ENCODE measurements at regions not wholly inside any gene's neighbourhood (a gene's known extent, or its start where the extent isn't known, plus 50 kb on each side); places are given as distances from the start of the nearest gene placed in this dataset.
A peak's percentile ranks its signal among the peaks of the same experiment; 100 is the strongest.
"Not testable (repeated sequence)": the region's sequence is repeated elsewhere in the genome, so short reads cannot be mapped to it uniquely, and the experiment has no call there.

GRCh38 chr11:22920939-22921565, 60.8 kb upstream of the CCDC179 start:
- DNase-seq (ENCODE audit: low spot score), result peak; percentile 32

DNA sequence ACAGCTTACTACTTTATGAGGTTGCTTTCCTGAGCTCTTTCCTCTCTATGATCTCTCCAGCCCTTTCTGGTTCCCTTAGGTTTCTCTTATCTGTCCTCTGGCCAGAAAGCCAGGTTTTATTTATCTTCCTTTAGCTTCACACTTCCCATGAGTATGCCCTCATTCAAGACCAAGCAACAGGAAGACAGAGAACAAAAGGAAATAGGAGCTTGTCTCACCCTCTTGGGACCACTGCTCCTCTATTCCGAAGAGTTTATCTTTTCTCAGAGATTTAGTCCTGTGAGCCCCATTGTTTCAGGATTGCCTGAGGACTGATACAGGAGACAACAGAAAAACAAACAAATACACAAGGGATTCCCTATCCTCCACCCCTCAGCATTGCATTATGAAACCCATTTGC, 62.4 kb upstream of the CCDC179 start:
- DNase-seq (ENCODE audit: low spot score), result no peak

DNA sequence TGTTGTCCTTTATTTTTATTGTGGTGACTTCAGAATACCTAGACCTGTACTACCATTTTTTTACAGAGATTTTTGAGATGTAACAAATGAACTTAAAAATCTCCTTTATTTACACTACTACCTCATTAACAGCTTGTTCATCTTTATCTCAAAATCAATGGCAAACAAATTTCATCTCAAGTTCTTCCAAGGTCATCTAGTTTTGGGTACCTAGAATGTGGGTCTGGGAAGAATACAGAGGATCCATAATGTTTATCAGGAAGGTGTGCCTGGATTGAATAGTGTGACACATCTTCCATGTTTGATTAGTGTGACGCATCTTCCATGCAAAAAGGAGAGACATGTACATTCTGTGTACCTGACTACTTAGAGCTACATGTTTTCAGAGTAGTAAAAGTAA, 63.3 kb upstream of the CCDC179 start:
- no peak for DNase-seq (ENCODE audit: low spot score)

- no peak for DNase-seq (ENCODE audit: low spot score)
Observed at GRCh38 chr11:22926341-22926740, 66.1 kb upstream of the CCDC179 start.

DNA sequence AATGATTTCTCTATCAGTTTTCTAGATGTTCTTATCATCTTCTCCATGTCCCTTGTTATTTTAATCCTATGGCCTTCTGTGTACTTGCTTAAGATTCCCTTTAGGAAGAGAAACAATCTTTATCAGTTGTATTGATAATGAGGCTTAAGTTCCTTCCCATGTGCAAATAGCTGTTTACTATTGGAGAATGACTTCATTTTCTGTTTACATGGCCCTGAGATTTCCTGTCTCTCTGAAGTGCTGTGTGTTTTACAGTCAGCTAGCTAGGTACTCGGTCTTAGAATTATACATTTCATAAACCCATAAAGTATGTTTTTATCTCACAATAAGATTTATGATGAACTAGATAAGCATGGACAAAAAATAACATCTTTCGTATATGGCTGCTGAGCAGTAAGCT, 67.5 kb upstream of the CCDC179 start:
- DNase-seq (ENCODE audit: low spot score), result no peak

DNA sequence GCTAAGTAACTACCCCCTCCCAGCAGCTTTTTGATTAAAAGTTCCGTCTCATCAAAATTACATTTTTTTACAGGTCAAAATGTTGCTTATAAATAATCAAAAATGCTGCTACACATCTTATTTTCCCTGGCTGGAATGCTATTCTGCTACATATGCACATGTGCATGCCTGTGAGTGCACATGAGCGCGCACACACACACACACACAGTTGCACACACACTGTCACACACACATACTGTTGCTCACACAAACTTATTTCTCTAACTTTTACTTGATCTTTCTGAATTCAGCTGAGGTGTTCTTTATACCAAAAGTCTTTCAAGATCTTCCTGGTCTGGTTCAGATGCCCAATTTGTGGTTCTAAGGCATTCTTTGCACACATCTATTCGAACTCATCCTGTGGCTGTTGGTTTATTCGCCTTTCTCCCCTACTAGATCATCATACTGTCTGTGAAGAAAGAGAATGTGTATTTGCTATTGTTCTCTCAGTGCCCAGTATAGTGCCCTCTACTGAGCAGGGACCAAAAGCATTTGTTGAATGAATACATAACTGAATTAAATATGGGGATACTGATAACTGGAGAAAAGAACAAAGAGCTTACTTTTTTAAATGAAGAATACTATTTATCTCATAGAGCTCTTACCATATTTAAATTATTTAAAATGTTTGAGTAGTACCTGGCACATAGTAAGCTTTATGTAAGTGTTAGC, 68.1 kb upstream of the CCDC179 start:
- DNase-seq (ENCODE audit: low spot score), result no peak

GRCh38 chr11:22930816-22931594, 70.7 kb upstream of the CCDC179 start:
- DNase-seq (ENCODE audit: low spot score), result no peak

DNA sequence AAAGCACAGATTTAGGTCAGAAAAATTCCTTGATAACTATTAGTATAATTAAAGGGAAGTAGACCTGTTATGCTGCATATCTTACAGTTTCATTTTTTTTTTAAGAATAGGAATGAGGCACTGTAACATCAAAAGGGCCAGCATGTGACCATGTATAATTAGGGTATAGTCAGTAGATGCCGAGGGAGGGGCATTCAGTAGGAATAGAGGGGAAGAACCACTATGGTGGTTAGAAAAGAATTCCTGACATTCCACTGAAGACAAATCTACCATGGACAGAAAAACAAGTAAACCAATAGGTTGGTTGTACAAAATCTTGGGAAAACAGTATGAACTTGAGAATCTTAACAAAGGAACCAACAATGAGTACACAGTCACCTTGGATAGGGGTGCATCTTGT, 78.4 kb upstream of the CCDC179 start:
- DNase-seq (ENCODE audit: low spot score), result no peak

DNA sequence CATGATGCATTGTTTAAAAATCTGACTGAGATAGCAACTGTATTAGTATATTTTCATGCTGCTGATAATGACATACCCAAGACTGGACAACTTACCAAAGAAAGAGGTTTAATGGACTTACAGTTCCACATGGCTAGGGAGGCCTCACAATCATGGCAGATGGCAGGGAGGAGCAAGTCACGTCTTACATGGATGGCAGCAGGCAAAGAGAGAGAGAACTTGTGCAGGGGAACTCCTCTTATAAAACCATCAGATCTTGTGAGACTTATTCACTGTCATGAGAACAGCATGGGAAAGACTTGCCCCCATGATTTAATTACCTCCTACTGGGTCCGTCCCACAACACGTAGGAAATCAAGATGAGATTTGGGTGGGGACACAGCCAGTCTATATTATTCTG, 81.3 kb upstream of the CCDC179 start:
- not testable (repeated sequence) for DNase-seq (ENCODE audit: low spot score)

- DNase-seq (ENCODE audit: low spot score), result no peak
Observed at GRCh38 chr11:22957786-22958185, 97.5 kb upstream of the CCDC179 start.

GRCh38 chr11:22974251-22974650, 114.0 kb upstream of the CCDC179 start:
- DNase-seq (ENCODE audit: low spot score), result no peak

DNA sequence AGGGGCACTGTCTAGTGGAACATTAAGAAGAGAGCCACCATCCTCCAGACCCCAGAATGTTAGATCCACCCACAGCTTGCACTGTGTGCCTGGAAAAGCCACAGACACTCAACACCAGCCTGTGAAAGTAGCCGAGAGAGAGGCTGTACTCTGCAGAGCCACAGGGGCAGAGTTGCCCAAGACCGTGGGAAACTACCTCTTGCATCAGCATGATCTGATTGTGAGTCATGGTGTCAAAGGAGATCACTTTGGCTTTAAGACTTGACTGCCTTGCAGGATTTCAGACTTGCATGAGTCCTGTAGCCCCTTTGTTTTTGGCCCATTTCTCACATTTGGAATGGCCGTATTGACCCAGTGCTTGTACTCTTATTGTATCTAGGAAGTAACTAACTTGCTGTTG, 115.9 kb upstream of the CCDC179 start:
- DNase-seq (ENCODE audit: low spot score), result peak; percentile 9

DNA sequence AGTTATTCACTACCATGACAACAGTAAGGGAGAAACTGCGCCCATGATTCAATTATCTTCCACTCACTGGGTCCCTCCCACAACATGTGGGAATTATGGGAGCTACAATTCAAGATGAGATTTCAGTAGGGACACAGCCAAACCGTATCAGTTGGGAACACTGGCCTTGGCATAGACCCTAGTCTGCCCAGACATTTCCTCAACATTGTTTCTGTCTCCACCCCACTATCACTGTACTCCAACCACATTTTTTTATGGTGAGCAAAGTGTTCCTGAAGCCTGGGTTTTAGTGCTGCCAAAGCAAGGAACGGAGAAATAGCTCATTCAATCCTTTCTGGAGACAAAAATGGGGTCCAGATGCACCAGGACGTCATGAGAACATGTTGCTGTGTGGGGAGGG, 122.6 kb upstream of the CCDC179 start:
- DNase-seq (ENCODE audit: low spot score), result no peak

GRCh38 chr11:22984045-22984444, 123.8 kb upstream of the CCDC179 start:
- no peak for DNase-seq (ENCODE audit: low spot score)

DNA sequence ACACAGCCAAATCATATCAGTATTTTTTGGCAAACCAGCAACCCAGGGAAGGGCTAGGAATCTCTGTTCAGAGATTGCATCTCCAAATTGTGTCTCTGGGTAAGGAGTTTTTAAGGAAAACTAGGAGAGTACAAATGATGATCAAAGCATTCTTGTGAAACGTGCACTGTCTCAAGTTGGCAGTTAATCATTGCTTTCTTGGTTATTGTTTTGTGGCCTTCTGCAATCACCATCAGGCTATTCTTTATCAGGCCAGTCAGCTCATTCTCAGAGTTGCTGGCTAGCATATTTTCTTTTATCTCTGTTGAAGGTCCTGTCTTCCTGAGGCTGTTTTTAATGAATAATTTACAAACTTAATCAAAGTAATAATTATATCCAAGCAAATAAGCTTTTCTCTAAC, 129.1 kb upstream of the CCDC179 start:
- DNase-seq (ENCODE audit: low spot score), result no peak

DNA sequence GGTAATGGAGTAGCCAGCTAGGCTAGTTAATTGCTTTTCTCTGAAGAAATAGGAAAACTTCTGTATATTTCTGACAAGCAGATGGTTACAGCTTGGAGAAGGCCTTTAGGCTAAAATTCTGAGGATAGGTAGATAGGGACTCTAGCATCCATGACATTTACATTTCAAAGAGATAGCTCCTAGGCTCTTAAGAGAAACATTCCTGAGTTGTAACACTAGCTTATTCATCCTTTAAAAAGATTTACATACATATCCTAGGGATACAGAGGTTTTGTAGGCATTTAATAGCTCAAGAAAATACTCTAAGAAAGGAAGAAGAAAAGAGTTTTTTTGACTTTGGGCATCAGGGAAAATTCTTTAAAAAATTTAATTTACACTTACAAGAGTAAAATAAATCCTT, 130.9 kb upstream of the CCDC179 start:
- no peak for DNase-seq (ENCODE audit: low spot score)

DNA sequence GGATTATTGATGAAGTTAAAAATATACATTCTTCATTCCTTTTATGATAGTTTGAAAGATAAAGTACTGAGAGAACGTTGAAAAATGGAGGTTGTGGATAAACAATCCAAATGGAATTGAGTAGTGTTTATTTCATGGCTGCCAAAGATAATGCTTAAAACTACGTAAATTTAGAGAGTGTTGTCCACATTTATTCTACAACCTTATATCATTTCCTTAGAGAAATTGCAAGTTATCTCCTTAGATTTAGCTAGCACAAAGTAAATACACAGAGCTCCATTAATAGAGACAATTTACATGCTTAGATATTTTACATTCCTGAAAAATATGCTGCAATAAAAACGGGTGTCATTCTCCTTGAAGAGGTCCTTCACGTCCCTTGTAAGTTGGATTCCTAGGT, 146.5 kb upstream of the CCDC179 start:
- DNase-seq (ENCODE audit: low spot score), result no peak

DNA sequence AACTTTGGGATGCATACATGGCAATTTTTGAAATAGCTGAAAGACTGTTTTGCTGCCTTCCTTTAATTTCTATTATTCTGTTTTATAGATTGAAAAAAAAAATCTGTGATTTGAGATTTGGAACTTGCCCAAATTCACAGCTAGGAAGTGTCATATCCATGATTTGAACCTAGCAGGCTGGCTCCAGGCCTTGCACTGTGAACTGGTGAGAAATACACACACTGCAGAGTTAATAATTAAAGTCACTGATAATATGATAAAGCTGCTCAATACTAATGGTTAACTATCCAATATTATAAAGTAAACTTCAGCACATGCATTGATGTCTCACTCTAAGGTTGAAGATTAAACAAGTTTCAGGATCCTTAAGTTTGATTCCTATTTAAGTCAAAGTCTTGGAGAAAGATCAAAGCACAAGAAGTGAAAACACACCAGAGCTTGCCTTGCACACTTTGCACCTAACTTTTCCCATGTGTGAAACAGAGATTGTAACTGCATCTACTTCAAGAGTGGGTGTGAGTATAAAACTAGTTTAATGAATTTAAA, 150.6 kb upstream of the CCDC179 start:
- DNase-seq (ENCODE audit: low spot score), result no peak

DNA sequence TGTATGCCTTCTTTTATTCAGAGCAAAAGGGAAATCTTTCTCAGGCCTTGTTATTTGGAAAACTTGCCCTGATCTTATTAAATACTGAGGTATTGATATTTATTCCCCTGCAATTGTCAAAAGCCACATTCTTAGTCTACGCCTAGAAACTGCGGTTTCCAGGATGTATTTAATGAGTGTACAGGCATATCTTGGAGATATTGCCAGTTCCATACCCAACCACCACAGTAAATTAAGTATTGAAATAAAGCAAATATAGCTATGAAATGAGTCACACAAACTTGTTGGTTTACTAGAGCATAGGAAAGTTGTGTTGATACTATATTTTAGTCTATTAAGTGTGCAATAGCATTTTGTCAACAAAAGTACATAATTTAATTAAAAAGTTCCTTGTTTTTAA, 152.7 kb upstream of the CCDC179 start:
- no peak for DNase-seq (ENCODE audit: low spot score)

GRCh38 chr11:23013509-23013908, 153.2 kb upstream of the CCDC179 start:
- no peak for DNase-seq (ENCODE audit: low spot score)

GRCh38 chr11:23021287-23021863, 161.1 kb upstream of the CCDC179 start:
- peak; percentile 4 for DNase-seq (ENCODE audit: low spot score)

DNA sequence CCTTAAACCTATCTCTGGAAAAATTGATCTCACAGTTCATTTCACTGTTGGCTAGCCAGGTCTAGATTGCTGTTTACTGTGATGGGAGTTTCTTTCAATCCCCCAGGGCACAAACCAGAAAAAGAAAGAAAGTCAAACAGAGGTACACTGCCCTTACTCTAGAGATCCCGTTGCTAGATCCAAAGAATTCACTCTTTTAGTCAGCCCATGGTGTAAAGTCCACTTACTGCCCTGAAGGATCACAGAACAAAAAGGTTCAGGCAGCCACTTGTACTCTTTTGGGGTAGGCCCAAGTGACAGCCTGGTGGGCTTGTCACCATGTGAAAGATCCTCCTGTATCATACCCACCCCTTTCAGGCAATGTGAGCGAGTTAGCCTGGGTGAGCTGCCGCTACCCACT, 162.6 kb upstream of the CCDC179 start:
- DNase-seq (ENCODE audit: low spot score), result no peak

DNA sequence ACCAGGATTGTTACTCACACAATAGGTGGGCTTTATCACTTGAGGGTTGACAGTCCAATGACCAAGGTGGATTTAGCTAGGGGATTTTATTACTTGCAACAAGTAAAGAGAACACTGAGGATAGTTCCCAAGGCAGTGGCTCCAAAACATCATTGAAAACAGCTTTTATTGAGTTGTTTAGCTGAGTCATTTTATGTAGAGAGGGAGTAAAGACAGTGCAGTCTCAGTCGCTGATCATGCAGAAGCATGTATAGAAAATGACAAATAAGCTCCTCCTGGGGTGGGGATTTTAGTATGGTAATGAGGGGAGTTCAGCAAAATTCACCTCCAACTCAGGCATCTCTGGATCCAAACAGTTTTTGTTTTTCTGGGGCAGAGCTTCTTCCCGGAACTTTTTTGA, 163.0 kb upstream of the CCDC179 start:
- no peak for DNase-seq (ENCODE audit: low spot score)

Data from activated CD4-positive, alpha-beta T cell treated with anti-CD3 and anti-CD28 coated beads, Interleukin-2, Interleukin-4, amounts not matched to agents 100 ng/mL and 50 ng/mL, durations not matched to agents 16 hours and 8 hours (primary cell).